ENCODE measurements at regions not wholly inside any gene's neighbourhood (a gene's known extent, or its start where the extent isn't known, plus 50 kb on each side); places are given as distances from the start of the nearest gene placed in this dataset.

DNA sequence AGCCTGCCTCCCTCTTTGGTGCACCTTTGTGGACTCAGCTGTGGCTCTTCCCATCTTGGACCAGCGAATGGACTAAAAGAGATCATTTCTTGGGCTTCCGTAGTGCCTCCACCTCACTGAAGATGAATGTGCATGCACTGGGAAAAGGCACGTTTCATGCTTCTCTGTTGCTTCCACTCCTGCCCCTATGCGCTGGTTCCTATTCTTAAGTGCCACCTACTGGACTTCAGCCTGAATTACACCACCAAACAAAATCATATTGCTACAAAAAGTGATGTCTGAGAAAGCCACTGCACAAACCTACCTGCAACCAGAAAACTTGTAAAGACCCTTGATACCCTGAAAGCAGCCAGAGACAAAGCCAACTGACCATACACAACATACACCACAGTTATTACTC, 695.6 kb downstream of the TSN start:
- ChIA-PET CTCF (interaction anchor here (0.6 kb wide), 1 partner anchor 24 kb away, joined by 4 read pairs; no protein-coding TSS in a partner anchor), POLR2A (ENCODE audit: unreplicated experiment) (no interaction called here)
- H3K36me3 ChIP-seq (ENCODE audit: low read depth): no peaks in the 10 kb centered on the region
- H3K79me2 ChIP-seq (ENCODE audit: low read depth): no peaks in the 10 kb centered on the region
- no peaks in the 10 kb centered on the region for H4K20me1 ChIP-seq (ENCODE audit: insufficient read depth)
- no peaks in the 10 kb centered on the region for H3K9me3 ChIP-seq (ENCODE audit: insufficient read depth, low read depth)
- H3K27me3 ChIP-seq (ENCODE audit: insufficient read depth, low read depth): no peaks in the 10 kb centered on the region
- TF ChIP-seq, protein P1, sequence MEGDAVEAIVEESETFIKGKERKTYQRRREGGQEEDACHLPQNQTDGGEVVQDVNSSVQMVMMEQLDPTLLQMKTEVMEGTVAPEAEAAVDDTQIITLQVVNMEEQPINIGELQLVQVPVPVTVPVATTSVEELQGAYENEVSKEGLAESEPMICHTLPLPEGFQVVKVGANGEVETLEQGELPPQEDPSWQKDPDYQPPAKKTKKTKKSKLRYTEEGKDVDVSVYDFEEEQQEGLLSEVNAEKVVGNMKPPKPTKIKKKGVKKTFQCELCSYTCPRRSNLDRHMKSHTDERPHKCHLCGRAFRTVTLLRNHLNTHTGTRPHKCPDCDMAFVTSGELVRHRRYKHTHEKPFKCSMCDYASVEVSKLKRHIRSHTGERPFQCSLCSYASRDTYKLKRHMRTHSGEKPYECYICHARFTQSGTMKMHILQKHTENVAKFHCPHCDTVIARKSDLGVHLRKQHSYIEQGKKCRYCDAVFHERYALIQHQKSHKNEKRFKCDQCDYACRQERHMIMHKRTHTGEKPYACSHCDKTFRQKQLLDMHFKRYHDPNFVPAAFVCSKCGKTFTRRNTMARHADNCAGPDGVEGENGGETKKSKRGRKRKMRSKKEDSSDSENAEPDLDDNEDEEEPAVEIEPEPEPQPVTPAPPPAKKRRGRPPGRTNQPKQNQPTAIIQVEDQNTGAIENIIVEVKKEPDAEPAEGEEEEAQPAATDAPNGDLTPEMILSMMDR (conservative IDR thresholded peaks at IDR 0.05): peak; percentile 83
- no peak for TF ChIP-seq EZH2 (IDR thresholded peaks at IDR 0.05; ENCODE audit: low read depth)
- no peak for DNase-seq
- H3K4me2 ChIP-seq: no peak overlapping the region
- no peak overlapping the region for H3K27ac ChIP-seq
- H2AFZ ChIP-seq: no peak overlapping the region
- intact Hi-C loops (cut with micrococcal nuclease; ENCODE audit: unreplicated experiment): loop anchor here (10.0 kb wide), 1 partner anchor 1366 kb away; no protein-coding TSS in a partner anchor
- no TSS peak for BruUV-seq (replicated peaks)
- no peaks in the 10 kb centered on the region for H3F3A ChIP-seq (ENCODE audit: insufficient read depth, low read depth)
- no peaks in the 10 kb centered on the region for H3K9me2 ChIP-seq (ENCODE audit: insufficient read depth)
- no peaks in the 10 kb centered on the region for H3K4me1 ChIP-seq (replicated peaks; ENCODE audit: insufficient read depth)
- H3K4me3 ChIP-seq: no peak overlapping the region

DNA sequence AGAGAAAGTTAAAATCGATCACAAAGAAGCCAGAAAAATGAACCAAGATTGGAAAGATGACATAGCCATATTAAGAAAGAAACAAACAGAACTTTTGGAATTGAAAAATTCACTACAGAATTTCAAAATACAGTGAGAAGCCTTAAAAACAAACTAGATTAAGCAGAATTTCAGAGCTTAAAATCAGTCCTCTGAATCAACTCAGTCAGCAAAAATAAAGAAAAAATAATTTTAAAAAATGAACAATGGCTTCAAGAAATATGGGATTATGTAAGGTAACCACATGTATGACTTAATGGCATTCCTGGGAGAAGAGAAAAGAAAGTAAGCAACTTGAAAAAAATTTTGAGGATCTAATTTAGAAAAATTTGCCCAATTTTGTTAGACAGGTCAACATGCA, 696.2 kb downstream of the TSN start:
- no peaks in the 10 kb centered on the region for H3K36me3 ChIP-seq (ENCODE audit: low read depth)
- H3K9me2 ChIP-seq (ENCODE audit: insufficient read depth): no peaks in the 10 kb centered on the region; the same call in 1 of the 2 replicates
- no peaks in the 10 kb centered on the region for H3K4me1 ChIP-seq (replicated peaks; ENCODE audit: insufficient read depth)
- BruUV-seq (replicated peaks): no TSS peak
- ChIA-PET POLR2A (ENCODE audit: unreplicated experiment) (no interaction called here), CTCF (interaction anchor here (0.6 kb wide), 1 partner anchor 25 kb away, joined by 4 read pairs; no protein-coding TSS in a partner anchor)
- H4K20me1 ChIP-seq (ENCODE audit: insufficient read depth): no peaks in the 10 kb centered on the region
- no peaks in the 10 kb centered on the region for H3K79me2 ChIP-seq (ENCODE audit: low read depth)
- DNase-seq: no peak
- H3K4me2 ChIP-seq: no peak overlapping the region
- intact Hi-C loops (cut with micrococcal nuclease; ENCODE audit: unreplicated experiment): loop anchor here (10.0 kb wide), 1 partner anchor 1367 kb away; no protein-coding TSS in a partner anchor
- H2AFZ ChIP-seq: no peak overlapping the region
- H3K9me3 ChIP-seq (ENCODE audit: insufficient read depth, low read depth): no peaks in the 10 kb centered on the region
- H3F3A ChIP-seq (ENCODE audit: insufficient read depth, low read depth): no peaks in the 10 kb centered on the region
- no peak overlapping the region for H3K4me3 ChIP-seq
- TF ChIP-seq EZH2 (IDR thresholded peaks at IDR 0.05; ENCODE audit: low read depth): no peak
- TF ChIP-seq, protein P1 (conservative IDR thresholded peaks at IDR 0.05): no peak
- H3K27me3 ChIP-seq (ENCODE audit: insufficient read depth, low read depth): no peaks in the 10 kb centered on the region
- no peak overlapping the region for H3K27ac ChIP-seq

DNA sequence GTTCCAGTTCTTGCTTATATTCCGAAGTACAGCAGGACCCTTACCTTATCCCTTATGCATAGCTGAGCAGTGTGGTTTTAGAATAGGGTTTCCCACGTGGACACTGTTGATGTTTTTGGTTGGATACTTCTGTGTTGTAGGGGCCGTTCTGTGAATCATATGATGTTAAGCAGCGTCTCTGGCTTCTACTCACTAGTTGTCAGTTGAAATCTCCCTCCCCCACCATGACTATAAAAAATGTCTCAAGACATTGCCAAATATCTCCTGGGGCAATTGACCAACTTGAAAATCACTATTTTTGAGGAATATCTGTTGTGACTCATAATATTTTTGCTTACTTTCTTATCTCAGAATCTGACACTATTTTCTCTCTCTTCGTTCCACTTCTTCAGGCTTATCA, 713.7 kb downstream of the TSN start:
- Histone ChIP-seq H3K27me3 (ENCODE audit: insufficient read depth, low read depth) (no peaks in the 10 kb centered on the region; the same call in 1 of the 2 replicates), H3K9me2 (ENCODE audit: insufficient read depth) (no peaks in the 10 kb centered on the region), H3K27ac (no peak overlapping the region), H2AFZ (no peak overlapping the region; the same call in 1 of the 2 replicates), H3K4me3 (no peak overlapping the region), H3K4me1 (replicated peaks; ENCODE audit: insufficient read depth) (no peaks in the 10 kb centered on the region), H3F3A (ENCODE audit: insufficient read depth, low read depth) (no peaks in the 10 kb centered on the region), H3K9me3 (ENCODE audit: insufficient read depth, low read depth) (no peaks in the 10 kb centered on the region), H3K36me3 (ENCODE audit: low read depth) (no peaks in the 10 kb centered on the region), H3K79me2 (ENCODE audit: low read depth) (no peaks in the 10 kb centered on the region), H3K4me2 (no peak overlapping the region), H4K20me1 (ENCODE audit: insufficient read depth) (no peaks in the 10 kb centered on the region)
- no peak for TF ChIP-seq EZH2 (IDR thresholded peaks at IDR 0.05; ENCODE audit: low read depth)
- TF ChIP-seq, protein P1 (conservative IDR thresholded peaks at IDR 0.05): no peak
- ChIA-PET POLR2A (ENCODE audit: unreplicated experiment) (no interaction called here), CTCF (no interaction called here)
- no peak for DNase-seq
- intact Hi-C loops (cut with micrococcal nuclease; ENCODE audit: unreplicated experiment): no loop called here
- no TSS peak for BruUV-seq (replicated peaks)

Data from PC-9 (cell line).